Anterior cingulate cortex (tissue), 58 donors: ENCODE measurements at regions not wholly inside any gene's neighbourhood (a gene's known extent, or its start where the extent isn't known, plus 50 kb on each side); places are given as distances from the start of the nearest gene placed in this dataset.

Source experiments
- DNase-seq, 58 donors: peaks; one replicate each; lab custom pipeline; 2025; lab: John Stamatoyannopoulos, UW

DNA sequence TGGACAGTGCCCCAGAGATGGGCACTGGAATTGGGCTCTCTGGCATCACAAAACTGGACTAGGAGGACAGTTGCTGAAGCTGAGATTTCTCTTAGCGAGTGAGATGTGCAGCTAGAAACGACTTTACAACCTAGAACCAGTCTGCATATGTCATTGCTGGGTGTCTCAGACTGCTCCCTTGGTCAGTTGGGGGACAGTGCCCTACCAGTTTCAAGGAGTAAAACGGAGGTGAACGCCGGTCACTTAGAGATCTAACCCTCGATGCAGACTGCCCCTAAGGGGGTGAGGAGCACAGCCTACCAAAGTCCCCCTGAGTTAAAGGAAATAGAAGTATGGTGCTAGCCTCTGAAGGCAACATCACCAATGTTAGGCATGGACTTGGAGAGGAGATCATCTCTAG lies 704.4 kb upstream of the CDH9 start:
- DNase-seq, result no peak

DNA sequence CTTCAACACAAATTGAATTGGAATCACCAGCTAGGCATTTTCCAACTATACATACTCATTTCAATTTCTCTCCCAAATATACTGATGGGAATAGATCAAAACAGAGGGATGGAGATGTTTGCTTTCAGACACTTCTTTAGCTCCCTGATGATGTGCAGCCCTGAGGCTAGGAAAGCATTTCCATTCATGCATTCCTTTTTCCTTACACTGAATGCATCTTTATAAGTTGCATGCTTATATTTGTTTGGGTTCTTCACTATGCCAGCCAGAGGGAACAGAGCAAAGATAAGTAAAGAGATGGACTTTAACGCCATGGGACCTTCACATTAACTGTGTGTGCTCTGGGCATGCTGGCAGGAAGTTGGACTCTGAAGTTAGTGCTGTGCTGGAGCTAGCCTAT lies 696.5 kb upstream of the CDH9 start:
- DNase-seq, result no peak

DNA sequence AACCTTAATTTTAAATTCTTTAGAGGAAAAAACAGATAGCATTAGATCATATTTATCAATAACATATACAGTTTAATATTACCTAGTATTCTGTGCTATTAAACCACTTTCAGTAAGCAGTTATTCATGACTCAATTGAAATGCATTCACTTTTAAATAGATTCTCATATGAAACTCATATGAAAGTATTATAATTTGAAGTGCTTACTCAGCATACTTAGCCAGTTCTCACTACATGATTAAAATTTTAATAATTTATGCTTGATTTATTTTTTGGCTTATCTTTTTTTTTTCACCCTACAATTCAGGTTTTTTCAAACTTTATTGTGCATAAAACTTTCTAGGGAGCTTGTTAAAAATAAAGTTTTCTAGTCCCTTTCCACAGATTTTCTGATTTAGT lies 694.9 kb upstream of the CDH9 start:
- no peak for DNase-seq

DNA sequence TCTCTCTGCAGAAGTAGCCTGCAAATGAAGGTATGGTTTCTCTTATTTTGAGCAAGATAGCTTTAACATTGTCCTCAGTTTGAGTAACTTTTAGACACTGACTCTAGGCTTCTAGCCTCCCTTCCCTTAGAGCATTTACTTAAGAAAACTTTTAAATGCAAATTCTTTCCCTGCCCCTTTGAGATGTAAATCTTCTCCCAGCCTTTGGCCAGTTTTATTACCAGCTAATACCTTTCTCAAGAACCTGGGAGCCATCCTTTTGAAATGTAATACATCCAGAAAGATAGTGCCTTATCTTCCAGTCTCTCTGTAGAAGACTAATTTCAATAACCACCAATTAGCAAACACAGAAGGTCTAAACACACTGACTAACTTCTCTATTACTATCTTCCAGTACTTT lies 688.9 kb upstream of the CDH9 start:
- no peak for DNase-seq

DNA sequence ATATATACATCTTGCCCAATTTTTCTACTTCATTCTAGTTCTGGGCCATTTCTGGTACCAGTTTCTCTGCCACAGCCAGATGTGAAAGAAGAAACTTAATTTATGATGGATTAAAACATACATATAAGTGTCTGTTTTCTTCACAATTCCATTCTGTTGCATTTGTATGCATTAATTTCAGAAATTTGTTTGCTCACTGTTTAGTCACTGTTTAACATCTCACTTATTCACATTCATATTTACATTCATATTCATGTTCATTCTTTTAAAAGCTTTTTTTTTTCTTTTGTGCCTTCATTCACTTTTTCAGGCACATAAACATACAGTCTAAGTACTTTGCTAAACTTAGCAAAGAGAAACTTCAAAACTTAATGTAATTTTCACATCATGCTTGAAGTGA lies 684.0 kb upstream of the CDH9 start:
- no peak for DNase-seq

DNA sequence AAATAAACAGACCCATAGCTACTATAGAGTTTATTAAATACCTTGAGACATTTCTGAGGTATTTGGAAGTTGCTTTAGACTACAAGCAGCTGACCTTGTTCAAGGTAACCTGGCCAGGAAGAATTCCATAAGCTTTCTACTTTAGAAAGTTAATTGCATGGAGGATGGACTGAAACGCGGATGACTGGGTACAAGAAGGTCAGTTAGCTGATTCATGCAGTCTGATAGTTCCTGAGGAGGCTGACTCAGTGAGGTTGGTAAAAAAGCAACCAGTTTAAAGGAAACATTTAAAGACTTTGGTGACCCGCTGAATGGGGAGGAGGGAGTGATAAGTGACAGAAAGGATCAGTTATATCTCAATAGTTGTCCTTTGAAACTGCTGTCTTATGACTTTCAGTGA lies 670.1 kb upstream of the CDH9 start:
- DNase-seq, result no peak

DNA sequence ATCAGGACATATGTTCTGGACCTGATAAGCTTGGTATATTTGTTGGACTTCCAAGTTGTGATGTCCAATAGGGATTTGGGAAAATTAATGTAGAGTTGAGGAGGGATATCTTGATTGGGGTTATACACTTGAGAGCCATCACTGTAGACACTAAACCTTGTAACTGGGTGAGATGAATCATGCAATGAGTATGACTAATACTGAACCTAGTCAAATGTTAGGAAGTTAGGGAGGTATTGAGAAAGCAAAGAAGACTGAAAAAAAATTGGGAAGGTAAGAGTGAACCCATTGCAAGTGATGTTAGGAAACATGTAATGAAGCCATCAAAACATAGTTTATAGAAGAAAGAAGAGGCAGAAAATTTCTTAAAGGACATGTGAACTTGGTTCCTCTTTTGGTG lies 668.4 kb upstream of the CDH9 start:
- no peak for DNase-seq

DNA sequence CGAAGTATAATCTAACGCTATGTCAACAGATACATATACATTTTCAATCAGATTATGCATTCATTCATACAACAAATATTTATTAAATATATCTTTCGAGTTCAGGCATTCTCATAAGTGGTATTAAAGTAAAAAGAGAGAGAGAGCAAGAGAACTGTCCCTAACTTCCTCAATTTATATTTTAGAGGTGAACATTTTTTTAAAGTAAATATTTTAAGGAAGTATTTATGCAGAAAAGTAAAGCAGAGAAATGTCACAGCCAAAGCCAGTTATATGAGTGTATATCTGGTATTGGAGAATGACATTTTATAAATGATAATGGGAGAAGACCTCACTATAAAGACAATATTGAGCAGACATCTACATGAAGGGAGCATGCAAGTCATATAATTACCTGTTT lies 667.3 kb upstream of the CDH9 start:
- DNase-seq, result no peak

DNA sequence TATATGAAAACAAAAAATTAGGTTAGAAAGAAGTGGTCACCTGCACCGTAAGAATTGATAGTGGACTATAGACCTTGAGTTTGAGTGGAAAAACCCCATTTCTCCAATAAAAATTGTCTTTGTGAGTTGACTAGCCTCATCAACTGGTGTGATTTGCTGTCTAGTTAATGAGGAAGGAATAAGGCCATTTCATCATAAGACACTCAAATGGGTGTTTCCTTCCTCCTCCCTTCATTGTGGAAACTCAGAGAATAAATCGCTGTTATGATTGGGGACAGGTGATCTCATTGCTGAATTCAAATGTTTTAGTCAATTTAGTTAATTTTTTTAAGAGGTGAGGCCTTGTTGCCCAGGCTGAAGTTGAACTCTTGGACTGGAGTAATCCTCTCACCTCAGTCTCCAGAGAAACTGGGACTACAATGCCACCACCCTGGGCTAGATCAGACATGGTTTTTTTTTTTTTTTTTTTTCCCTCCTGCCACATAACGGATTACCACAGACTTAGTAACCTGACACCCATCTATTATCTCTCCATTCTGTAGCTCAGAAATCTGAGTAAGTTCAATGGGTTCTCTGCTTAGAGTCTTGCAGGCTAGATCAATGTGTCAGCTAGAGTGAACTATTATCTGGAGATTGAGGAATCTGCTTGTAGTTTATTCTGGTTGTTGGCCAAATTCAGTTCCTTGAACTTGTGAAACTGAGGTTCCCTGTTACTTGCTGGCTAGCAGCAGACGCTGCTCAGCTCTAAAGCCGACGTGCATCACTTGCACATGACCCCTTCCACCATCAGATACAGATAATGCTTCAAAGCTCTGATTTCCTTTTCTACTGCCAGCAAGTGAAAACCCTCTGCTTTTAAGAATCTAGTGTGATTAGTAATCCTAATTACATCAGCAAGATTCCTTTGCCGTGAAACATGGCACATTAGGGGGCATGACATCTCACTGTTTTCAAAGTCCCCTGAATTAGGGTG lies 663.8 kb upstream of the CDH9 start:
- DNase-seq, result no peak

DNA sequence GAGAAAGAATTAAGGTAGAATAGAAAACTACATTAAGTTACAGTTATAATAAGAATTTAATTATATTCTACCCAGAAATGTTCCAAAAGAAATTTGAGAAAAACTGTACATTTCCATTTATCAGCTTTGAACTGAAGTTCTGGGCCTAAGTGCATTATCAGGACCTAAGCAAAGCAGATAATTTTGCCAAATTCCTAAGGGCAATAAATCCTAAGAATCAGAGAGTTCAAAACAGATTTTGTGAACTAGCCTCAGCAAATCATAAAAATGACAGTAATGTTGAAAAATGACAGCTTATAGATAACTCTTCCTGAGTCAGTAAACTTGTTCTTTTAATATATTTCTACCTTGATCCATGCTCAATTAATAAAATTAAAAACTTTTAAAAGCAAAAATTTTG lies 662.1 kb upstream of the CDH9 start:
- DNase-seq, result no peak

DNA sequence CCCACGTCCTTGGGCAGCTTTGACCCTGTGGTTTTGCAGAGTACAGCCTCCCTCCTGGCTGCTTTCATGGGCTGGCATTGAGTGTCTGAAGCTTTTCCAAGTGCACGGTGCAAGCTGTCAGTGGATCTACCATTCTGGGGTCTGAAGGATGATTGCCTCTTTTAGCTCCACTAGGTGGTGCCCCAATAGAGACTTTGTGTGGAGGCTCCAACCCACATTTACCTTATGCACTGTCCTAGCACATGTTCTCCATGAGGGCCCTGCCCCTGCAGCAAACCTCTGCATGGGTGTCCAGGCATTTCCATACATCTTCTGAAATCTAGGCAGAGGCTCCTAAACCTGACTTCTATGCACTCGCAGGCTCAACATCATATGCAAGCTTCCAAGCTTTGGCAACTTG lies 644.2 kb upstream of the CDH9 start:
- DNase-seq, result no peak

DNA sequence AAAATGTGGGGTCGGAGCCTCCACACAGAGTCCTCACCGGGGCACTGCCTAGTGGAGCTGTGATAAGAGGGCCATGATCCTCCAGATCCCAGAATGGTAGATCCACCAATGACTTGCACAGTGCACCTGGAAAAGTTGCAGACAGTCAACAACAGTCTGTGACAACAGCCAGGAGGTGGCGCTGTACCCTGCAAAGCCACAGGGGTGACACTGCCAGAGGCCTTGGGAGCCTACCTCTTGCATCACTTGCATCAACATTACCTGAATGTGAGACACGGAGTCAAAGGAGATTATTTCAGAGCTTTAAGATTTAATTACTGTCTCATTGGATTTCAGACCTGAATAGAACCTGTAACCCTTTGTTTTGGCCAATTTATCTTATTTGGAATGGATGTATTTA lies 614.1 kb upstream of the CDH9 start:
- DNase-seq, result no peak

DNA sequence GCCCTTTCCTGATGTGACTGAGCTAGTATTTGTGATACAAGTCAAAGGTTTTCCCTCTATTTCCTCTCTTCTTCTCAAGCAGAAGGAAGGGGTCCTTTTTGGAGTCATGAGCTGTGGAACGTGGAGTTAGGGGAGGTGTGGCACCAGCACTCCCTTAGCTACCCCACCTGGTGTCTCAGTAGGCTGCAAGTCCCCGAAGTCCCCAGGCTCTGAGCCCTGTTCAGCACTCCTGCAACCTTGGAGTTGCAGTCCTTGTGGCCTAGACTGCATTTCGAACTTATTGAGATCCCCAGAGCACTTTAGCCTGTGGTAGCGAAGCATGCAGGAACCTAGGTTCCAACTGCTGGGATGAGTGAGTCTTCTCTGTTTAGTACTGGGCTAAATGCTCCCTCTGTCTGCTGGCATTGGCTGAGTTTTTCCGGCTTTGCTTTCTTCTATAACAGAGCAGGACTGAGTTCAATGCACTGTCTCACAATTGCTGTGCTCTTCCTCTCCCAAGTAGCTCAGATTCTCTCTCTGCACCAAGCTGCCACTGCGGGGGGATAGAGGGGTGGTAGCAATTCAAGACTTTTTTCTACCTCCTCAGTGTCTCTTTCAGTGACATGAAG lies 600.7 kb upstream of the CDH9 start:
- DNase-seq, result no peak

DNA sequence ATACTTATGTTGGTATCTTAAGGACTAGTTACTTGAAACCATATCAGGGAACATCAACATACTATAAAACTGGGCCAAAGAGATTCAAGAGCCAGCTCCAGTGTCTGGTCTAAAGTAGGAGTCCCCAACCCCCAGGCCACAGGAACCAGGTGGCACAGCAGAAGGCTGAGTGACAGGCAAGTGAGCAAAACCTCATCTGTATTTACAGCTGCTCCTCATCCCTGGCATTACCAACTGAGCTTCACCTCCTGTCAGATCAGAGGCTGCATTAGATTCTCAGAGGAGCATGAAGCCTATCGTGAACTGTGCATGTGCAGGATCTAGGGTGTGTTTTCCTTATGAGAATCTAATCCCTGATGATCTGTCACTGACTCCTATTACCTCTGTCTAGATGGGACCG lies 581.6 kb upstream of the CDH9 start:
- no peak for DNase-seq

DNA sequence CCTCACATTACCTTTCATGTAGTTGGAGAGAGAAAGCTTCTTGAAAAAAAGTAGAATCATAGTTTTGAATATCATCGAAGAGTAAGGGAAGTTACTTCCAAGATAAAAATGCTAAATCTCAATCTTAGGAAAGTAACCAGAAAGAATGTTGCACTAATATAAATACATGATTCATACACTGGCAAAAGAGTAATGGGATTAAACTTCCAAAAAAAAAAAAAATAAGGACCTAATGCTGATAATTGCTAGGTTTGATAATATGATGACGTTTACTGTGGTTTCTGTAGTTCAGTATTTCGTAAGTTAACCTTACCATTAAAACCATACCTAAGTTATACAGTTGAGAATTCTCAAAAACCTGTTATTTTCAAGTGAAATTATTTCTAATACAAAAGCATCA lies 573.8 kb upstream of the CDH9 start:
- DNase-seq, result no peak

DNA sequence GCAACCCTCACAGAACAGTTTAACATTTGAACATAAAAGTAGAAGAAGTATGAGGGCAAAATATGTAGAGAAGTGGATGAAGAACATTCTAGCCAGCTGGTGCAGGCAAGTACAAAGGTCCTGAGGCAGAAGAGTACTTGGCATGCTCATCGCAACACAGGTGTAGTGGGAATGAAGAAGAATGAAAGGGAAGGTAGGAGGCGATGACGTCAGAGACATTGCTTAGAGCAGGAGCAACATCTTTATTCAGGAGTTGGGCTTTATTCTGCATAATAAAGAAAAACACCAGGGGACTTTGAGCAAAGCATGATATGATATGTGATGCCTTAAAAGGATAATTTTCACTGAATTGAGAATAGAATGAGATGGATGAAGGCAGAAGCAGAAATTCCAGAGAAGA lies 570.6 kb upstream of the CDH9 start:
- DNase-seq, result no peak

DNA sequence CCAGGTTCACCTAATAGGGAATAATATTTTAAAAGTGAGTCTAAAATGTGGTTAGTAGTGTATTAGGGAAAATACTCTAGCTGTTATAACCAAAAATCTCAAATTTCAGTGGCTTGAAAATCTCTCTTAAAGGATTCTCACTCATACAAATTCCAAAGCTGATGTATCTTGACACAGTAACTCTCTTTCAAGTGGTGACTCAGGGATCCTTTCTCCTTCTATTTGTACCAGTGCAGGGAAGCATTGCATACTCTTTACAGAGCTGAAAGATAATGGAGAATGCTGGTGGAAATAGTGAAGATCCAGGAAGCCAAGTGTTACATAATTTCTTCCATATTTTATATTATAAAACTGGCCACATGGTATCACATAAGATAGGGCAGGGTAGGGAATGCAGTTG lies 560.2 kb upstream of the CDH9 start:
- DNase-seq, result no peak

DNA sequence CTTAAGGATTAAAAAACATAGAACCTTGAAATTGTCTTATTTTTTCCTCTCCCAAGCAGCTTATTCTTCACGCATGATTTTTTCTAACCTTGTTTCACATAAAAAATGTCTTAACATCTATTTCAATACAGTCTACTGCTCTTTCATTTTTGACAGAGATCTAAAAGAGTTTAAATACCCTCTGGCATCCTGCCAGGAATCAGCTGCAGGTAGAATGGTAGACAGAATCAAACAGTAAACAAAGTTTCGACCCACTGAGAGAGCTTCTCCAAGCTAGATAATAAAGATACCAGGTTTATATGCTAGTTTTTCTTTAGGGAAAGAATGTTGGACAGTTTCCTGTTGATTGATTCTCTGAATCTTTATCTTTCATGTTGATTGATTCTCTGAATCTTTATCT lies 555.8 kb upstream of the CDH9 start:
- no peak for DNase-seq

DNA sequence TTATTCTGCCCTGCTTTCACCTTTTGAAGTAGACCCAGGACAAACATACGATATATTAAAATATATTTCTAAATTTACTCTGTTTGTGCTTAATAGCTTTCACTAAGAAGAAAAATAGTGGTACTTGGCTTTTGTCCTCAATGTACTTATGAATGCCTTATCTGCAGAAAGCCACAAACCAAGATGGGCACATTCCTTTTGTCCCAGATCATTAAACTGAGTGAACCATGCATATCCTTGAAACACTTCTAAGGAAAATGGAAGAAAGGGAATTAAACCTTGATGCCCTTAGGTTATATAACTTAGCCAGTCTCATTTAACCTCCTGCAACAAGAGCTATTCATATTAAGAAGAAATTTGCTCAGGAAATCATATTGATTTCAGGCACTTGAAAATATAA lies 553.8 kb upstream of the CDH9 start:
- no peak for DNase-seq

DNA sequence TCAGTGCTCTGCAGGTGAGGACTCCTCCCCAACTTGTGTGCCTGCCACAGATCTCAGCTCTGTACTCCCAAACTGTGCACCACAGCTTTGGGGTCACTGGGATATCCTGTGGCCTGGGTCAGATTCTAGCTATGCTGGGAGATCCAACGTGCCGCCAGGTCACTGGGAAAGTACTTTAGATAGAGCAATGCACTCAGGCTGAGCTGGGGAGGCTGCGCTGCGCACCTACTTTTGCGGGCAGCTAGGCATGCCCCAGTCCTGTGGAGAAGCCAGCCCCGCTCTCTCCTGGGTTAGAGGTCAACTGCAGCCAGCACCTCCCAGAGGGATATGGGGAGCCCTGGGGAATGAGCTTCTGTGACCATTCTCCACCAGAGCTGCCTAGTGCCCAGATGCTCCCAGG lies 552.1 kb upstream of the CDH9 start:
- no peak for DNase-seq

DNA sequence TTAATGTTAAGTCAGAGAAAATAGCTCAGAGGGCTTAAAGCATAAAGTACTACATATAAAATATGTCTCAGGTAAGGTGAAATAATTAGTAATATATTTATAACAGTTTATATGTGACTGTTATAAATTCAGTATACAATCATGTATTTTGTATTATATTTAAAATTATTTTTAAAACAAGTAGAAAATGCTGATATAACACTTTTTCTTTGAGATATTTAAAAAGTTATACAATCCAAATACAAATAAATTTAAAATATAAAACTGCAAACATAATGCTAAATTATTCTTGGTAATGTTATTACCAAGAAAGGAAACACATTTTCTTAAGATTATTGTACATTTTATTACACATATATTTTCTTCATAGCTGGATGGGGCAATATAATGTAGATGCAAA lies 539.9 kb upstream of the CDH9 start:
- DNase-seq, result no peak

DNA sequence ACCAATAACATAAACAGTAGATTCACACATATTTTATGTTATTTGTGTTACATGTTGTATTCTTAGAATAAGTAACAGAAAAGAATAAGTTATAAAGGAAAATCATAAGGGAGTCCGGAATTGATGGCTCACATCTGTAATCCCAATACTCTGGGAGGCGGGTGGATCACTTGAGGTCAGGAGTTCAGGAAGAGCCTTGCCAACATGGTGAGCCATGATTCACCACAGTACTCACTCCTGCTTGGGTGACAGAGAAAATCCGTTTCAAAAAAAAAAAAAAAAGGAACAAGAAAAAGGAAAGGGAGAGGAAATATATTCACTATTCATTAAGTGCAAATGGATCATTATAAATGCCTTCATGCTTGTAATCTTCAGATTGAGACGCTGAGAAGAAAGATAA lies 533.3 kb upstream of the CDH9 start:
- DNase-seq, result no peak
